Stimulated activated CD4-positive, alpha-beta T cell treated with anti-CD3 and anti-CD28 coated beads, Interleukin-15, amount 100 ng/mL, for 48 hours (primary cell): ENCODE measurements at regions not wholly inside any gene's neighbourhood (a gene's known extent, or its start where the extent isn't known, plus 50 kb on each side); places are given as distances from the start of the nearest gene placed in this dataset.

Source experiments
- DNase-seq, 2 donors: peaks; one replicate each; pipeline ENCODE4 v3.0.0-alpha.2; 2020; ENCODE audit warnings: low read depth in 2 of 2

DNA sequence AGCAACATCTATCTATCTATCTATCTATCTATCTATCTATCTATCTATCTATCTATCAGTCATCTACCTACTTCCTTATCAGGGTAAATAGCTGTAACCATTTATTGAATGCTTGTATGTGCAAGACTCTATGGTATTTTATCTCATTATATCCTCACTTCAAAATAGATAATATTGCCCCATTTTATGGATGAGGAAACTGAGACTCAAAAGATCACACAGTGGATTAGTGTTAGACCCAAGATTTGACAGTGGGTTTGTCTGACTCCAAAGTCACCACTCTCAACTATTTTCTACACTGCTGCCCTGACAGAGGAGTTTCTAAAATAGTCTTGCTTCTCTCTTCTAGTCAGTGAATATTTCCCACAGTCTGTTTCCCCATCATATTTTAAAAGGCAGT lies 94.3 kb upstream of the NR3C1 start:
- no peak for DNase-seq

GRCh38 chr5:143496943-143497342 lies 93.5 kb upstream of the NR3C1 start:
- no peak for DNase-seq

- DNase-seq = no peak
Observed at GRCh38 chr5:143495821-143496275, 92.4 kb upstream of the NR3C1 start.

DNA sequence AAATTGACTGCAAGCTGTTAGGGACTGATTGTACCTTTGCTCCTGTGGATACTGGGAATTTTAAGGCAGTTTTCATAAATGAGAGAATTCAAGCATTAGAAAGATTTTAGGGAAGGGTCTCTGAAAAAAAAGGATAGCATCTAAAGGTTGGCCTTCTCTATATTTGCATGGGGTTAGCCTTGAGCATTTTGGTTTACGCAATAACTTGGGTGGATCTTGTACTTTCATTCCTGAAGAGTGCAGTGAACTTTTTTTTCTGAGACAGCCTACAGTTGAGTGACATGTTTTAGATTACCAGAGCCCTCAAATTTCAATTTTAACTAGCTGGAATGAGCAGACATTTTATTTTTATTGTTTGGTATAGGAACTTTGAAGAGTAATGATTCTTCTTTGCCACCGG lies 91.6 kb upstream of the NR3C1 start:
- DNase-seq = no peak

DNA sequence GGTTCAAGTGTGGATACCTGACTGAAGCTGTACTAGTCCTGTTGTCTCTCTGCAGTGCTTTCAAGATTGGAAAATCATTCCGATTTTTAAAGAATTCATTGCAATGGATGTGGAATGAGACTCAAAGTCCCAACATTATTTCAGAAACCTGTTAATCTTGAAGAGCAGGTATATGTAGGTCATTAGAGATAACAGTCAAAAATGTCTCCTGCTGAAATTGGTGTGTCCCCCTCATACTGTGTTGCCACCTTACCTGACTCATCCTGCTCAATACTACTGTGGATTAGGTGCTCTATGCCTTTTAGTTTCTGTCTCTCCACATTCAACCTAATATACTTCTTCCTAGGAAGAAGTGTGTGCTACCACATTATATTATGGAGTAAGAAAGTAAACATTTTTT lies 91.1 kb upstream of the NR3C1 start:
- no peak for DNase-seq

GRCh38 chr5:143494162-143494561 lies 90.7 kb upstream of the NR3C1 start:
- DNase-seq = no peak

DNA sequence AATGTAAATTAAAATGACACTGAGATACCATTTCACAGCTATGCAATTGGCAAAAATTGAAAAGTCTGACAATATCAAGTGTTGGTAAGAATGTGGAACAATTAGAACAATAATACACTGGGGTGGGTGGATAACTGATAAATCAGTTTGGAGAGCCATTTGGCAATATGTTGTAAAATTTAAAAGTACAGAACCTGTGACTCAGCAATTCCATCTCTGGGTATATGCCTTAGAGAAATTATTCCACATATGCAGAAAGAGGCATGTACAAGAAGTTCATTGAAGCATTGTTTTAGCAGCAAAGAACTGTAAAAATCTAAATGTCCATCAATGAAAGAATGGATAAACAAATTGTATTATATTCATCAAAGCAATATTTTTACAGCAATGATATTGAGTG lies 89.3 kb upstream of the NR3C1 start:
- DNase-seq = no peak

DNA sequence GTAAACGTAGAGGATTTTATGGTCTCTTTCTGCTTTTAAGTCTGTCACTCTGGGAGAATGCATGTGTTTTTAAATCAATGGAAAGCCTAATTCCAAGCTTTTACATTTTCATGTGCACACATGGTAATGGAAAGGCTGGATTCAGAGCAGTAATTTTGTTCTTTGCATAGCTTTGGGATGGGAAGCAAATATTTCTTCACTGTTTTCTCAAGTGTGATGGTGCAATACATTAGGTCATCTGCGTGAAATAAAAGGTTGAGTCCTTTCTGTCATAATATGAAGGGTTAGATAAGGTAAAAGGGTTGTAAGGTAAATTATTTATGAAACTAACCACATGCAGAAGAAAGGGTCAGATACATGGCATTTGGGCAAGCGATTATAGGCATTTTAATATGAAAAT lies 88.2 kb upstream of the NR3C1 start:
- no peak for DNase-seq

- no peak for DNase-seq
Observed at GRCh38 chr5:143488381-143488780, 84.9 kb upstream of the NR3C1 start.

DNA sequence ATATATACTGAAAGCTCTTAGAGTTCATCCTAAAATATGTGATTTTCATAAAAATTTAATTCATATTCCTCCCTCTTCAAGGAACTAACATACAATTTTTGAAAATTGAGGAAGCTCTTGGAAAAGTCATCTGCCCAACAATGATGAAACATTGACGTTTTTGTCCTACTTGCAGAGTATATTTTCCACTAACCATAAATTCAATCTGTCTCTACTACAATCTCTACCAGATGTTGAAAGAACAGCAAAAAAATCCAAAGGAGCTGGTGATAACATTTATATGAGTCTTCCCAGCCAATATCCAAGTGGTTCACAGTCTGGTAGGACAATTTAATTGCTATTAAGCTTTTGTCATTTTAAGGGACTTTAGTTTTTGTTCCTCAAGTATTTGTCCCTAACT lies 81.1 kb upstream of the NR3C1 start:
- no peak for DNase-seq

DNA sequence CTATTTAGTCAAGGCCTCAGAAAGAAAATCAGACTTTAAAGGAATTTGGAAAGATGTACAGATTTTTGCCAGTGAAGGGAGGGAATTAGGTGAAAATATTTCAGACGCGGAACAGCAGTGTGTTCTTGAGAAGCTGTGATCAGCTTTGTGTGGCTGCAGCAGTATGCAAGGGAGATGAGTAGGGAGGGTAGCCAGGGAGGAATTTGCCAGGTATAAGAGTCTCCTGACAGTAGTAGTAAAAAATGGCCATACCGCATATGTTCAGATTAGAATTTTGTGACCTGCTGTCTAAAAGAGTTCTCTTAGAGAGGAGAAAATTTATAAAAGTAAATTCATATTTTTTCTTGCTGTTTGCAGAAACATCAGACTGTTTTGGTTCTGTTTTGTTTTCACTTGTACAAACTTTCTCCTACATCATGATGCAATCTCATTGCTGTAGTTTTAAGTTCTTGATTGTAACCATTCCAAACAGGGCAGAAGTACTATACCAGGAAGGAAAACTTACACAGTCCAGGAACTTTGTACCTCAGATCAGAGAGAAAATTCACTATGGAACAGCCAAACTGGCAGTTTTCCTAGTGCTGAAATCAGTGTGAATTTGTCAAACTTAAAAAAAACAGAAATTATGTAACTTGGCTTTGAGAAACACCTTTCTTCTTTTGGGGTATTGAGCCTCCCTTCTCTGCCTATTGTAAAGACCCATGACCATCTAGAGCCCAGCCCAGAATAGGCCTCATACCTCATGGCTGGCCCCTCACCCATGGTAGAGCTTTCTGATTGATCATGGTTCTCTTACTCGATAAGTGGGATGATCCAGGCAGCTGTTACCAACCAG lies 78.4 kb upstream of the NR3C1 start:
- no peak for DNase-seq

DNA sequence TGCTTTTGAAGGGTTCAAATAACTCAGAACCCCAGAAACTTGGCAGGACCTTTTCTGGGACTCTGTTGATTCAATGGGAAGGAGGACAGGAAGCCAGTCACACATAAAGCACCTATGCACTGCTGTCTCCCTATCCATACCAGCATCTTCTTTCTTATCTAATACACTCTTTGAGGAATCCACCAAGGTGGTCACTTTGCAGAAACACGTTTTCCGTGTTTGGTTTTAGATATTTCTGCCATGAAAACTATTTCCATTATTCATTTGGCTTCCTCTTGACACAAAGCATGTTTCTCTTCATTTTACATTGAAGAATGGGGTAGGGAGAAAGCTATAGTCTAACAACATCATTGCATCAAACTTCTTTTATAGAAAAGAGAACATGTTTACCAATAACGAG lies 76.5 kb upstream of the NR3C1 start:
- no peak for DNase-seq

- DNase-seq = no peak
Observed at GRCh38 chr5:143479394-143479793, 75.9 kb upstream of the NR3C1 start.

DNA sequence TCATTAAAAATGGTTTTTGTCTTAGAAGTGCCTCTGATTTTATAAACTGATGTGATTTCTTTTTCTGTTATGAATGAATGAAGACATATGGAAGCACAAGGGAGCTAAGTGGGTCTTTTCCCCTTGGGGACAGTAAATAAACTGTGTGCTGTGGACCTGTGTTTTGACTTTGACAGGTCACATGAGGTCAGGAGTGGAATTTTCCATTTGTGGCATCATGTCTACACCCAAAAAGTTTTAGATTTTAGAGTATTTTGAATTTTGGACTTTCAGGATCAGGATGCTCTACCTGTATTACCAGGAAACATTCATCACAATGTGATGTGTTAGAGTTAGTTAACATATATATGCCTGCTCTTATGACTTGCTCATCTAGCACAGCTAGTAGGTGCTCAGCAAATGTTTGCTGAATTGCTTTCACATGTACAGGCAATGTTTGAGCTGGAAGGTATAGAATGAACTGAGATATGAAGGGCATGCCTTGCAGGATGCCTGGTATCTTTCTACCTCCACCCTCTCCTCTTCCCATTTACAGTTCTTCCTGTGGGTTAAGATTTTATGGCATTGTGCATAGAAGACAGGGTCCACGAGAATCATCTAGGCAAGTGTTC lies 73.2 kb upstream of the NR3C1 start:
- no peak for DNase-seq

- no peak for DNase-seq
Observed at GRCh38 chr5:143474616-143475015, 71.1 kb upstream of the NR3C1 start.

DNA sequence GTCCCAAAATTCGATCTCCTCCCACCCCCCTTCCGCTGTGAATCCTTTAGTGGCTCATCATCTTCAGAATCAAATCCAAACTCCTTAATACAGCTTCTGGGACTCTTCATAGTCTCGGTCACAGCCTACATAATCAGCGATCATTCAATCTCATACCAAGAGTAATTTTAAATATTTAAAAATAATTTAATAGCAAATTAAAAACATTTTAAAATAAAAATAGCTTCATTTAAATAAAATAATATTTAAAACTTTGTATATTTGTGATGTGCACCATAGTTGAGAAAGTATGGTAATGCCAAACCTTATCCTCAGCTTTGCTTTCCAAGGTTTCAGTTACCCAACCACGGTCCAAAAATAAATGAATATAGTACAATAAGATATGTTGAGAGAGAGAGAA lies 70.0 kb upstream of the NR3C1 start:
- no peak for DNase-seq

DNA sequence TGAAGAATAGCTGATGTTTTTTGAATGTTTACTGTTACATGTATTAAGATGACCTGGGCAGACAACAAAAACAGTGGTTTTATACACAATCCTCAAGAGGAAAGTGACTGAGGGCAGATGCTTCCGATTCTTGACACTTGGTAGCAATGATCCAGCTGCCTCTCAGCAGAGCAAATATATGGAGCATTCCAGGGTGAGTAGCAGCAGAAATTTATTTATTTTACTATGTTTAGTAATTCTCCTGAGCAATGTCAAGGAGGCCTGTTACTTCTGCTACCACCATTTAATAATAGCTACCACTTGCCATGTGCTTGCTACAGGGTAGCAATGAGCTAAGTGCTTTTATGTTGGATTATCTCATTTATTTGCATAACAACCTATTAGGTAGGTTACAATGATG lies 69.1 kb upstream of the NR3C1 start:
- no peak for DNase-seq

- no peak for DNase-seq
Observed at GRCh38 chr5:143471666-143472464, 68.4 kb upstream of the NR3C1 start.

DNA sequence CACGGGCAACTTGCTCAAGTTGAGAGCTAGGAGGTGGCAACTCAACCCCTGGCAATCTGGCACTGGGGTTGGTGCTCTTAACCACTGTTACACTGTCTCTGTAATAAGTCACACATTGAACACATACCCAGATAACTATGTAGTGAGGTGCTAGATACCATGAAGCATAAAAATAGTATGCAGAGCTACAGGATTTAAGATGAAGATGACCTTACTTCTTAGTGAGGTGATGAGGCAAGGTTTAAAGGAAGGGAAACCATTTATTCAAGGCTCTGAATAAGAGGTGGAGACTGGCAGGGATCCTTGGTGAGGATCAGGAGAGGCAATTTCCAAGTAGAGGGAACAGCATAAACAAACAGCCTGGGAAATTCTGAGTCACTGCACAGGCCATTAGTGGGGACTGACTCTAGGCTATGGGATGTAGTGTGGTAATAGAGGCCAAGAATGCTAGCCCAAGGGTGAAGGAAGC lies 67.6 kb upstream of the NR3C1 start:
- no peak for DNase-seq

- no peak for DNase-seq
Observed at GRCh38 chr5:143470120-143470519, 66.6 kb upstream of the NR3C1 start.

DNA sequence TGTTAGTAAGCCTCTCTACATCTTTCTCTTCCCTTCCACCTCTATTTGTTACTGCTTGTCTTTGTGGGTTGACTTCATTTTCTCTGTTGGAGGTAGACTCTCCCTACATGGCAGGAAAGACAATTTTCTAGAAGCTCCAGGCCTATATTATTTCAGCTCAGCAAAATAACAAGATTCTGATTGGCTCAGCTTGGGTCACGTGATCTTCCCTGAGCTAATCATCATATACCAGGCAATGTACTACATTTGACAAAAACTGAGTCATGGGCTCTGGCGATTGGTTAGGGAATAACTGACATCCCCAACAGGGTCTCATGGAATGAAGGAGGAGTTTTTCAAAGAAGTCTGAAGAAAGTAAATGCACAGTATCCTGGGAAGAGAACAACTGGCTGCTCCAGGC lies 65.6 kb upstream of the NR3C1 start:
- DNase-seq = no peak

DNA sequence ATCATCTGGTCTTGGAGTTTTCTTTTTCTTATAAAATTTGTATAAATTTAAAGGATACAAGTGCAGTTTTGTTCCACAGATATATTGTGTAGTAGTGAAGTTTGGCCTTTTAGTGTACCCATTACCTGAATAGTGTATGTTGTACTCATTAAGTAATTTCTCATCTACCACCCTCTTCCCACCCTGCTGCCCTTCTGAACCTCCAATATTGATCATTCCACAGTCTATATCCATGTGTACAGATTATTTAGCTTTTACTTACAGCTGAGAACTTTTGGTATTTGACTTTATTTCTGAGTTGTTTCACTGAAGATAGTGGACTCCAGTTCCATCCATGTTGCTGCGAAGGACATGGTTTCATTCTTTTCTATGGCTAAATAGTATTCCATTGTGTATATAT lies 63.1 kb upstream of the NR3C1 start:
- DNase-seq = no peak
